GM23338 (cell line): ENCODE measurements at regions not wholly inside any gene's neighbourhood (a gene's known extent, or its start where the extent isn't known, plus 50 kb on each side); places are given as distances from the start of the nearest gene placed in this dataset.

Experiments used
- ATAC-seq: fragments of 200-7000 bp; cut with Tn5 transposase; 3 replicates; pipeline ENCODE4 v1.9.1; 2020
- DNase-seq: peaks from one replicate; pipeline ENCODE4 v3.0.0-alpha.2; 2015; ENCODE audit warnings: low spot score
- H2AFZ ChIP-seq: fragments of 200-600 bp; sonication (generic); 2 replicates; pipeline ENCODE4 v1.8.0; 2016; ENCODE audit warnings: antibody characterized with exemption, mild to moderate bottlenecking, moderate library complexity
- H3F3A ChIP-seq: fragments of 200-600 bp; sonication (generic); replicated peaks from 2 replicates; pipeline ENCODE4 v1.8.0; 2017; ENCODE audit warnings: antibody characterized with exemption, mixed run types, low read depth
- H3K27ac ChIP-seq: fragments of 200-600 bp; sonication (generic); 2 replicates; pipeline ENCODE4 v1.6.1; 2016; ENCODE audit warnings: low read depth
- H3K27me3 ChIP-seq: fragments of 200-600 bp; sonication (generic); 2 replicates; pipeline ENCODE4 v1.8.0; 2016; ENCODE audit warnings: mild to moderate bottlenecking, mixed run types, moderate library complexity; ENCODE audit not compliant: insufficient read depth
- H3K36me3 ChIP-seq: fragments of 200-600 bp; sonication (generic); 2 replicates; pipeline ENCODE4 v1.8.0; 2016; ENCODE audit warnings: mild to moderate bottlenecking; ENCODE audit not compliant: insufficient read depth
- H3K4me1 ChIP-seq: fragments of 200-600 bp; sonication (generic); 2 replicates; pipeline ENCODE4 v1.8.0; 2016; ENCODE audit warnings: mild to moderate bottlenecking, moderate library complexity; ENCODE audit not compliant: insufficient read depth
- H3K4me2 ChIP-seq: fragments of 200-600 bp; sonication (generic); 2 replicates; pipeline ENCODE4 v1.7.1; 2017; ENCODE audit warnings: mixed run types
- H3K4me3 ChIP-seq: fragments of 200-600 bp; sonication (generic); 2 replicates; pipeline ENCODE4 v1.6.1; 2016; ENCODE audit warnings: mixed run types
- H3K79me2 ChIP-seq: fragments of 200-600 bp; sonication (generic); replicated peaks from 2 replicates; pipeline ENCODE4 v1.8.0; 2017; ENCODE audit warnings: mild to moderate bottlenecking; ENCODE audit not compliant: insufficient read depth
- H3K9me2 ChIP-seq: fragments of 200-600 bp; sonication (generic); 2 replicates; pipeline ENCODE4 v1.8.0; 2017; ENCODE audit not compliant: insufficient read depth
- H4K20me1 ChIP-seq: fragments of 200-600 bp; sonication (generic); replicated peaks from 2 replicates; pipeline ENCODE4 v1.8.0; 2017; ENCODE audit warnings: mild to moderate bottlenecking; ENCODE audit not compliant: insufficient read depth
- H3K27ac Mint-ChIP-seq: 2 replicates; pipeline ENCODE4 v1.8.0; 2020; ENCODE audit warnings: inconsistent platforms, mild to moderate bottlenecking, moderate library complexity, mixed read lengths
- H3K27me3 Mint-ChIP-seq: 3 replicates; pipeline ENCODE4 v1.8.0; 2022; ENCODE audit warnings: low read depth, mild to moderate bottlenecking, moderate library complexity, mixed read lengths, inconsistent platforms; ENCODE audit not compliant: insufficient read depth, poor library complexity
- H3K36me3 Mint-ChIP-seq: 3 replicates; pipeline ENCODE4 v1.8.0; 2021; ENCODE audit warnings: low read depth, mild to moderate bottlenecking, inconsistent platforms, moderate library complexity, mixed read lengths
- H3K4me1 Mint-ChIP-seq: 3 replicates; pipeline ENCODE4 v1.8.0; 2020; ENCODE audit warnings: mild to moderate bottlenecking, inconsistent platforms, mixed read lengths
- H3K4me3 Mint-ChIP-seq: 3 replicates; pipeline ENCODE4 v1.8.0; 2021; ENCODE audit warnings: moderate library complexity, mild to moderate bottlenecking, inconsistent platforms, mixed read lengths
- H3K9me3 Mint-ChIP-seq: 3 replicates; pipeline ENCODE4 v1.8.0; 2020; ENCODE audit warnings: moderate library complexity, mild to moderate bottlenecking, inconsistent platforms, mixed read lengths
- CREB1 ChIP-seq: fragments of 250-450 bp; sonication (Bioruptor Pico); IDR thresholded peaks from 2 replicates; pipeline ENCODE4 v1.5.0; 2020; ENCODE audit warnings: low read depth, mild to moderate bottlenecking, moderate library complexity
- EZH2 ChIP-seq: fragments of 200-600 bp; sonication (generic); IDR thresholded peaks from one replicate; pipeline ENCODE4 v1.8.0; 2017; ENCODE audit warnings: antibody characterized with exemption, mild to moderate bottlenecking, low read depth; ENCODE audit not compliant: unreplicated experiment
- EZH2phosphoT487 ChIP-seq: fragments of 200-600 bp; sonication (generic); IDR thresholded peaks from one replicate; pipeline ENCODE4 v1.8.1; 2018; ENCODE audit warnings: antibody characterized with exemption; ENCODE audit not compliant: unreplicated experiment
- JUNB ChIP-seq: IDR thresholded peaks from one replicate; pipeline ENCODE4 v1.6.1; 2016; ENCODE audit warnings: antibody characterized with exemption; ENCODE audit not compliant: unreplicated experiment
- NANOG ChIP-seq: IDR thresholded peaks from 2 replicates; pipeline ENCODE4 v1.6.1; 2016; ENCODE audit warnings: antibody characterized with exemption, borderline replicate concordance
- POLR2AphosphoS5 ChIP-seq: IDR thresholded peaks from 2 replicates; pipeline ENCODE4 v1.6.1; 2016; ENCODE audit warnings: antibody characterized with exemption, low read depth
- STAT1 ChIP-seq: IDR thresholded peaks from one replicate; pipeline ENCODE4 v1.6.1; 2016; ENCODE audit warnings: antibody characterized with exemption; ENCODE audit not compliant: unreplicated experiment
- ZNF114 ChIP-seq: fragments of 250-450 bp; sonication (Bioruptor Pico); IDR thresholded peaks from 2 replicates; pipeline ENCODE4 v1.5.0; 2020; ENCODE audit warnings: mild to moderate bottlenecking, moderate library complexity
- ZNF331 ChIP-seq: fragments of 250-450 bp; sonication (Bioruptor Pico); IDR thresholded peaks from 2 replicates; pipeline ENCODE4 v1.5.0; 2020; ENCODE audit warnings: low read depth, mild to moderate bottlenecking, moderate library complexity
- TF ChIP-seq, protein P1 (sequence below): fragments of 250-450 bp; sonication (Bioruptor Pico); IDR thresholded peaks from 2 replicates; pipeline ENCODE4 v1.5.0; 2020; ENCODE audit warnings: mild to moderate bottlenecking, moderate library complexity
- TF ChIP-seq, protein P2 (sequence below), 2 experiments: fragments of 200-600 bp in 1 of 2; sonication (generic) in 1 of 2; conservative IDR thresholded peaks; 2 replicates each; pipeline versions ENCODE4 v1.5.1 to v1.6.1; 2016 to 2017; ENCODE audit warnings: antibody characterized with exemption in 2 of 2, low read depth in 2 of 2, mild to moderate bottlenecking in 2 of 2, moderate library complexity in 1 of 2
- TF ChIP-seq, protein P3 (sequence below): IDR thresholded peaks from one replicate; pipeline ENCODE4 v1.6.1; 2018; ENCODE audit warnings: antibody characterized with exemption; ENCODE audit not compliant: unreplicated experiment
- TF ChIP-seq, protein P4 (sequence below): IDR thresholded peaks from 2 replicates; pipeline ENCODE4 v1.6.1; 2016; ENCODE audit warnings: antibody characterized with exemption

DNA sequence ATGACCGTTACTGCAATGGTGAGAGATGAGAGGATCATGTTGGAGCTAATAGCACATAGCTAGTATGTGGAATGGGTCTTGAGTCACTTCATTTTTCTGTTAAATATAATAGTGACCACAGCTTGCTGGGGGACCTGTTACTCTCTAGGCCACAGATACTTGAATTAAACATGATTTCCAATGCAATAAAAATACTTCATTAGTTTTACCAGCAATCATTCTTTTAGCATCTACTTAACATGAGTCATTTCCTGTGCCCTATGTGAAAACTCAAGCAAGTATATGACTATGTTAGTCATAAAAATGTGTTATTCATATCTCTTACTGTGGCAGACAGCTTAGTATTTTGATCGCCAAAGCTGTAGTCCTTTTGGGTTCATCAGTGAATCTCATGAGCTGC is 798.8 kb downstream of the SLC16A7 start:
- H3K4me1 Mint-ChIP-seq = no peaks in the 10 kb centered on the region
- no peaks in the 10 kb centered on the region for H3K27me3 Mint-ChIP-seq
- Histone ChIP-seq H3K4me3 (no peak overlapping the region), H3K27ac (no peak overlapping the region), H3K4me2 (no peak overlapping the region), H2AFZ (no peak overlapping the region), H3K9me2 (no peaks in the 10 kb centered on the region), H3K4me1 (no peaks in the 10 kb centered on the region), H3K36me3 (no peaks in the 10 kb centered on the region), H3K27me3 (no peaks in the 10 kb centered on the region), H4K20me1 (no peaks in the 10 kb centered on the region), H3K79me2 (no peaks in the 10 kb centered on the region), H3F3A (no peaks in the 10 kb centered on the region)
- peaks cover 15% of the 10 kb centered on the region; the same call in 1 of the 3 replicates for H3K9me3 Mint-ChIP-seq
- no peak overlapping the region for H3K27ac Mint-ChIP-seq
- no peak overlapping the region for H3K4me3 Mint-ChIP-seq
- TF ChIP-seq NANOG (no peak), STAT1 (no peak), POLR2AphosphoS5 (no peak), ZNF331 (CRISPR knock-in tag) (no peak), EZH2 (no peak), ZNF114 (no peak), EZH2phosphoT487 (no peak), CREB1 (no peak), JUNB (no peak)
- TF ChIP-seq, protein P1, sequence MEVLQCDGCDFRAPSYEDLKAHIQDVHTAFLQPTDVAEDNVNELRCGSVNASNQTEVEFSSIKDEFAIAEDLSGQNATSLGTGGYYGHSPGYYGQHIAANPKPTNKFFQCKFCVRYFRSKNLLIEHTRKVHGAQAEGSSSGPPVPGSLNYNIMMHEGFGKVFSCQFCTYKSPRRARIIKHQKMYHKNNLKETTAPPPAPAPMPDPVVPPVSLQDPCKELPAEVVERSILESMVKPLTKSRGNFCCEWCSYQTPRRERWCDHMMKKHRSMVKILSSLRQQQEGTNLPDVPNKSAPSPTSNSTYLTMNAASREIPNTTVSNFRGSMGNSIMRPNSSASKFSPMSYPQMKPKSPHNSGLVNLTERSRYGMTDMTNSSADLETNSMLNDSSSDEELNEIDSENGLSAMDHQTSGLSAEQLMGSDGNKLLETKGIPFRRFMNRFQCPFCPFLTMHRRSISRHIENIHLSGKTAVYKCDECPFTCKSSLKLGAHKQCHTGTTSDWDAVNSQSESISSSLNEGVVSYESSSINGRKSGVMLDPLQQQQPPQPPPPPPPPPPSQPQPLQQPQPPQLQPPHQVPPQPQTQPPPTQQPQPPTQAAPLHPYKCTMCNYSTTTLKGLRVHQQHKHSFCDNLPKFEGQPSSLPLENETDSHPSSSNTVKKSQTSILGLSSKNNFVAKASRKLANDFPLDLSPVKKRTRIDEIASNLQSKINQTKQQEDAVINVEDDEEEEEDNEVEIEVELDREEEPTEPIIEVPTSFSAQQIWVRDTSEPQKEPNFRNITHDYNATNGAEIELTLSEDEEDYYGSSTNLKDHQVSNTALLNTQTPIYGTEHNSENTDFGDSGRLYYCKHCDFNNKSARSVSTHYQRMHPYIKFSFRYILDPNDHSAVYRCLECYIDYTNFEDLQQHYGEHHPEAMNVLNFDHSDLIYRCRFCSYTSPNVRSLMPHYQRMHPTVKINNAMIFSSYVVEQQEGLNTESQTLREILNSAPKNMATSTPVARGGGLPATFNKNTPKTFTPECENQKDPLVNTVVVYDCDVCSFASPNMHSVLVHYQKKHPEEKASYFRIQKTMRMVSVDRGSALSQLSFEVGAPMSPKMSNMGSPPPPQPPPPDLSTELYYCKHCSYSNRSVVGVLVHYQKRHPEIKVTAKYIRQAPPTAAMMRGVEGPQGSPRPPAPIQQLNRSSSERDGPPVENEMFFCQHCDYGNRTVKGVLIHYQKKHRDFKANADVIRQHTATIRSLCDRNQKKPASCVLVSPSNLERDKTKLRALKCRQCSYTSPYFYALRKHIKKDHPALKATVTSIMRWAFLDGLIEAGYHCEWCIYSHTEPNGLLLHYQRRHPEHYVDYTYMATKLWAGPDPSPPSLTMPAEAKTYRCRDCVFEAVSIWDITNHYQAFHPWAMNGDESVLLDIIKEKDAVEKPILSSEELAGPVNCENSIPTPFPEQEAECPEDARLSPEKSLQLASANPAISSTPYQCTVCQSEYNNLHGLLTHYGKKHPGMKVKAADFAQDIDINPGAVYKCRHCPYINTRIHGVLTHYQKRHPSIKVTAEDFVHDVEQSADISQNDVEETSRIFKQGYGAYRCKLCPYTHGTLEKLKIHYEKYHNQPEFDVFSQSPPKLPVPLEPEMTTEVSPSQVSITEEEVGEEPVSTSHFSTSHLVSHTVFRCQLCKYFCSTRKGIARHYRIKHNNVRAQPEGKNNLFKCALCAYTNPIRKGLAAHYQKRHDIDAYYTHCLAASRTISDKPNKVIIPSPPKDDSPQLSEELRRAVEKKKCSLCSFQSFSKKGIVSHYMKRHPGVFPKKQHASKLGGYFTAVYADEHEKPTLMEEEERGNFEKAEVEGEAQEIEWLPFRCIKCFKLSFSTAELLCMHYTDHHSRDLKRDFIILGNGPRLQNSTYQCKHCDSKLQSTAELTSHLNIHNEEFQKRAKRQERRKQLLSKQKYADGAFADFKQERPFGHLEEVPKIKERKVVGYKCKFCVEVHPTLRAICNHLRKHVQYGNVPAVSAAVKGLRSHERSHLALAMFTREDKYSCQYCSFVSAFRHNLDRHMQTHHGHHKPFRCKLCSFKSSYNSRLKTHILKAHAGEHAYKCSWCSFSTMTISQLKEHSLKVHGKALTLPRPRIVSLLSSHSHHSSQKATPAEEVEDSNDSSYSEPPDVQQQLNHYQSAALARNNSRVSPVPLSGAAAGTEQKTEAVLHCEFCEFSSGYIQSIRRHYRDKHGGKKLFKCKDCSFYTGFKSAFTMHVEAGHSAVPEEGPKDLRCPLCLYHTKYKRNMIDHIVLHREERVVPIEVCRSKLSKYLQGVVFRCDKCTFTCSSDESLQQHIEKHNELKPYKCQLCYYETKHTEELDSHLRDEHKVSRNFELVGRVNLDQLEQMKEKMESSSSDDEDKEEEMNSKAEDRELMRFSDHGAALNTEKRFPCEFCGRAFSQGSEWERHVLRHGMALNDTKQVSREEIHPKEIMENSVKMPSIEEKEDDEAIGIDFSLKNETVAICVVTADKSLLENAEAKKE (CRISPR knock-in tag) = no peak
- TF ChIP-seq, protein P2, sequence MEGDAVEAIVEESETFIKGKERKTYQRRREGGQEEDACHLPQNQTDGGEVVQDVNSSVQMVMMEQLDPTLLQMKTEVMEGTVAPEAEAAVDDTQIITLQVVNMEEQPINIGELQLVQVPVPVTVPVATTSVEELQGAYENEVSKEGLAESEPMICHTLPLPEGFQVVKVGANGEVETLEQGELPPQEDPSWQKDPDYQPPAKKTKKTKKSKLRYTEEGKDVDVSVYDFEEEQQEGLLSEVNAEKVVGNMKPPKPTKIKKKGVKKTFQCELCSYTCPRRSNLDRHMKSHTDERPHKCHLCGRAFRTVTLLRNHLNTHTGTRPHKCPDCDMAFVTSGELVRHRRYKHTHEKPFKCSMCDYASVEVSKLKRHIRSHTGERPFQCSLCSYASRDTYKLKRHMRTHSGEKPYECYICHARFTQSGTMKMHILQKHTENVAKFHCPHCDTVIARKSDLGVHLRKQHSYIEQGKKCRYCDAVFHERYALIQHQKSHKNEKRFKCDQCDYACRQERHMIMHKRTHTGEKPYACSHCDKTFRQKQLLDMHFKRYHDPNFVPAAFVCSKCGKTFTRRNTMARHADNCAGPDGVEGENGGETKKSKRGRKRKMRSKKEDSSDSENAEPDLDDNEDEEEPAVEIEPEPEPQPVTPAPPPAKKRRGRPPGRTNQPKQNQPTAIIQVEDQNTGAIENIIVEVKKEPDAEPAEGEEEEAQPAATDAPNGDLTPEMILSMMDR (conservative IDR thresholded peaks at IDR 0.05; ENCODE audit: low read depth in 2 of 2) = no peak
- TF ChIP-seq, protein P3, sequence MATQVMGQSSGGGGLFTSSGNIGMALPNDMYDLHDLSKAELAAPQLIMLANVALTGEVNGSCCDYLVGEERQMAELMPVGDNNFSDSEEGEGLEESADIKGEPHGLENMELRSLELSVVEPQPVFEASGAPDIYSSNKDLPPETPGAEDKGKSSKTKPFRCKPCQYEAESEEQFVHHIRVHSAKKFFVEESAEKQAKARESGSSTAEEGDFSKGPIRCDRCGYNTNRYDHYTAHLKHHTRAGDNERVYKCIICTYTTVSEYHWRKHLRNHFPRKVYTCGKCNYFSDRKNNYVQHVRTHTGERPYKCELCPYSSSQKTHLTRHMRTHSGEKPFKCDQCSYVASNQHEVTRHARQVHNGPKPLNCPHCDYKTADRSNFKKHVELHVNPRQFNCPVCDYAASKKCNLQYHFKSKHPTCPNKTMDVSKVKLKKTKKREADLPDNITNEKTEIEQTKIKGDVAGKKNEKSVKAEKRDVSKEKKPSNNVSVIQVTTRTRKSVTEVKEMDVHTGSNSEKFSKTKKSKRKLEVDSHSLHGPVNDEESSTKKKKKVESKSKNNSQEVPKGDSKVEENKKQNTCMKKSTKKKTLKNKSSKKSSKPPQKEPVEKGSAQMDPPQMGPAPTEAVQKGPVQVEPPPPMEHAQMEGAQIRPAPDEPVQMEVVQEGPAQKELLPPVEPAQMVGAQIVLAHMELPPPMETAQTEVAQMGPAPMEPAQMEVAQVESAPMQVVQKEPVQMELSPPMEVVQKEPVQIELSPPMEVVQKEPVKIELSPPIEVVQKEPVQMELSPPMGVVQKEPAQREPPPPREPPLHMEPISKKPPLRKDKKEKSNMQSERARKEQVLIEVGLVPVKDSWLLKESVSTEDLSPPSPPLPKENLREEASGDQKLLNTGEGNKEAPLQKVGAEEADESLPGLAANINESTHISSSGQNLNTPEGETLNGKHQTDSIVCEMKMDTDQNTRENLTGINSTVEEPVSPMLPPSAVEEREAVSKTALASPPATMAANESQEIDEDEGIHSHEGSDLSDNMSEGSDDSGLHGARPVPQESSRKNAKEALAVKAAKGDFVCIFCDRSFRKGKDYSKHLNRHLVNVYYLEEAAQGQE = no peak
- TF ChIP-seq, protein P4, sequence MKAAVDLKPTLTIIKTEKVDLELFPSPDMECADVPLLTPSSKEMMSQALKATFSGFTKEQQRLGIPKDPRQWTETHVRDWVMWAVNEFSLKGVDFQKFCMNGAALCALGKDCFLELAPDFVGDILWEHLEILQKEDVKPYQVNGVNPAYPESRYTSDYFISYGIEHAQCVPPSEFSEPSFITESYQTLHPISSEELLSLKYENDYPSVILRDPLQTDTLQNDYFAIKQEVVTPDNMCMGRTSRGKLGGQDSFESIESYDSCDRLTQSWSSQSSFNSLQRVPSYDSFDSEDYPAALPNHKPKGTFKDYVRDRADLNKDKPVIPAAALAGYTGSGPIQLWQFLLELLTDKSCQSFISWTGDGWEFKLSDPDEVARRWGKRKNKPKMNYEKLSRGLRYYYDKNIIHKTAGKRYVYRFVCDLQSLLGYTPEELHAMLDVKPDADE = no peak
- no peak for ATAC-seq
- no peaks in the 10 kb centered on the region for H3K36me3 Mint-ChIP-seq
- DNase-seq = no peak
